ENCODE measurements at regions not wholly inside any gene's neighbourhood (a gene's known extent, or its start where the extent isn't known, plus 50 kb on each side); places are given as distances from the start of the nearest gene placed in this dataset.

- no peaks in the 10 kb centered on the region for H3K9me3 ChIP-seq (replicated peaks; ENCODE audit: control insufficient read depth, insufficient read depth, low read length)
- no peaks in the 10 kb centered on the region for H3K79me2 ChIP-seq (ENCODE audit: control insufficient read depth, insufficient read depth, low read length)
- H3K4me3 ChIP-seq, result no peak overlapping the region
- no TSS peak for BruUV-seq (replicated peaks)
- no peaks in the 10 kb centered on the region for H3K4me1 ChIP-seq (ENCODE audit: control insufficient read depth, insufficient read depth, low read length)
- DNase-seq (ENCODE audit: low read depth, low spot score) (no peak), FAIRE-seq (no peak), ATAC-seq (no peak)
- ChIA-PET POLR2A (interaction anchor here (0.5 kb wide), 1 partner anchor 9 kb away, joined by 4 read pairs; no protein-coding TSS in a partner anchor), CTCF (interaction anchor here (0.7 to 2.8 kb wide), 8 partner anchors 11 to 929 kb away, joined by 3 to 20 read pairs (median 6); no protein-coding TSS in a partner anchor), SMC1A (ENCODE audit: uncharacterized antibody, unreplicated experiment) (interaction anchor here (0.7 to 3.9 kb wide), 9 partner anchors 12 to 928 kb away, joined by 3 to 25 read pairs (median 3); no protein-coding TSS in a partner anchor), RAD21 (ENCODE audit: unreplicated experiment) (interaction anchor here (1.9 to 3.4 kb wide), 2 partner anchors 563 to 929 kb away, joined by 5 to 11 read pairs; no protein-coding TSS in a partner anchor)
- no peaks in the 10 kb centered on the region for H4K20me1 ChIP-seq (ENCODE audit: control insufficient read depth, insufficient read depth)
- intact Hi-C loops (cut with micrococcal nuclease; ENCODE audit: unreplicated experiment) (loop anchor here (2.0 to 10.0 kb wide), 3 partner anchors 227 to 729 kb away; no protein-coding TSS in a partner anchor), in situ Hi-C loops (cut with MboI) (loop anchor here (5.0 kb wide), 2 partner anchors 569 to 929 kb away; no protein-coding TSS in a partner anchor)
- no peaks in the 10 kb centered on the region for H3K36me3 ChIP-seq (ENCODE audit: control insufficient read depth in 2 of 2, insufficient read depth in 2 of 2, low read length in 1 of 2)
- no peak overlapping the region for H2AFZ ChIP-seq (ENCODE audit: control insufficient read depth, low read depth, low read length)
- H3K27ac ChIP-seq (ENCODE audit: control insufficient read depth, insufficient read depth), result no peak overlapping the region
- no peak overlapping the region for H3K4me2 ChIP-seq (ENCODE audit: control insufficient read depth, insufficient read depth)
- H3K9ac ChIP-seq (ENCODE audit: control insufficient read depth, insufficient read depth, low read length), result no peak overlapping the region
- no peaks in the 10 kb centered on the region for H3K27me3 ChIP-seq (replicated peaks in 1 of 2; ENCODE audit: control insufficient read depth in 2 of 2, insufficient read depth in 2 of 2, low read length in 1 of 2)
- WGBS (ENCODE audit: insufficient coverage, insufficient replicate concordance, low lambda C conversion rate, missing lambda C conversion rate), result 71% methylated on average over 15 of the region's 15 CpGs
- TF ChIP-seq E2F4 (IDR thresholded peaks at IDR 0.05; ENCODE audit: low read depth, low read length) (no peak), LARP7 (IDR thresholded peaks at IDR 0.05) (no peak), RAD21 (IDR thresholded peaks at IDR 0.05; ENCODE audit: insufficient read depth, low read depth, low read length) (no peak), FOXK2 (IDR thresholded peaks at IDR 0.05) (no peak), MEF2B (IDR thresholded peaks at IDR 0.05; ENCODE audit: partially characterized antibody, poor library complexity, severe bottlenecking) (no peak), JUNB (IDR thresholded peaks at IDR 0.05) (no peak), EZH2 (IDR thresholded peaks at IDR 0.05; ENCODE audit: borderline replicate concordance, control insufficient read depth, low read depth, low read length) (no peak), SIX5 (IDR thresholded peaks at IDR 0.05; ENCODE audit: low read depth, low read length, severe bottlenecking) (no peak), RB1 (IDR thresholded peaks at IDR 0.05; ENCODE audit: borderline replicate concordance) (no peak), ASH2L (IDR thresholded peaks at IDR 0.05; ENCODE audit: borderline replicate concordance, low read depth) (no peak), EED (IDR thresholded peaks at IDR 0.05; ENCODE audit: low read depth) (no peak), JUND (IDR thresholded peaks at IDR 0.05; ENCODE audit: low read depth, low read length) (no peak), PBX3 (IDR thresholded peaks at IDR 0.05; ENCODE audit: insufficient replicate concordance, low read depth, low read length) (no peak)
- TF ChIP-seq, protein P1, sequence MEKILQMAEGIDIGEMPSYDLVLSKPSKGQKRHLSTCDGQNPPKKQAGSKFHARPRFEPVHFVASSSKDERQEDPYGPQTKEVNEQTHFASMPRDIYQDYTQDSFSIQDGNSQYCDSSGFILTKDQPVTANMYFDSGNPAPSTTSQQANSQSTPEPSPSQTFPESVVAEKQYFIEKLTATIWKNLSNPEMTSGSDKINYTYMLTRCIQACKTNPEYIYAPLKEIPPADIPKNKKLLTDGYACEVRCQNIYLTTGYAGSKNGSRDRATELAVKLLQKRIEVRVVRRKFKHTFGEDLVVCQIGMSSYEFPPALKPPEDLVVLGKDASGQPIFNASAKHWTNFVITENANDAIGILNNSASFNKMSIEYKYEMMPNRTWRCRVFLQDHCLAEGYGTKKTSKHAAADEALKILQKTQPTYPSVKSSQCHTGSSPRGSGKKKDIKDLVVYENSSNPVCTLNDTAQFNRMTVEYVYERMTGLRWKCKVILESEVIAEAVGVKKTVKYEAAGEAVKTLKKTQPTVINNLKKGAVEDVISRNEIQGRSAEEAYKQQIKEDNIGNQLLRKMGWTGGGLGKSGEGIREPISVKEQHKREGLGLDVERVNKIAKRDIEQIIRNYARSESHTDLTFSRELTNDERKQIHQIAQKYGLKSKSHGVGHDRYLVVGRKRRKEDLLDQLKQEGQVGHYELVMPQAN (conservative IDR thresholded peaks at IDR 0.05), result no peak
Observed at GRCh38 chr1:244271691-244272308, 179.9 kb downstream of the ADSS2 start.
